ENCODE measurements at regions not wholly inside any gene's neighbourhood (a gene's known extent, or its start where the extent isn't known, plus 50 kb on each side); places are given as distances from the start of the nearest gene placed in this dataset.

DNA sequence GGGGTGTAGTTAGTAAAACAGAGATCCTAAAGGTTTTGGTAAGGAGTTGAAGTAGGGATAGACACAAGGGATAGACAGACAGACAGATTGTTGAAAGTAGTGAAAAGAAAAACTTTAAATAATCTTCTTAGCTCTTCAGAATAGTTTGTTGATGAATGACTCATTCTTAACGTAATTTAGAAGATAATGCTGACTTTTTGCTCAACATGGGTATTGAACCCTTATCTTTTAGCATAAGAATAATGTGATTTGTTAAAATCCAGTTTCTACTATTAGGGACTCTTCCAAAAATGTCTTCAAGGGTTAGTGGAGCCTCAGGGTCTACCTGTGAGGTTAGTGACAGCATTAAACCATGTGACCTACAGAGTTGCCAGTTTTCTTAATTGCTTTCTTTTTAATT, 411.2 kb downstream of the ETV1 start:
- Histone ChIP-seq H2AFZ (ENCODE audit: low read length) (no peak overlapping the region), H3K9ac (ENCODE audit: low read length) (no peak overlapping the region), H3K9me3 (replicated peaks; ENCODE audit: insufficient read depth, low read length) (no peaks in the 10 kb centered on the region), H3K4me3 (ENCODE audit: low read length) (no peak overlapping the region), H3K79me2 (ENCODE audit: low read length) (no peaks in the 10 kb centered on the region), H3K4me1 (ENCODE audit: low read length) (no peaks in the 10 kb centered on the region), H3K36me3 (replicated peaks; ENCODE audit: insufficient read depth, low read length) (no peaks in the 10 kb centered on the region), H4K20me1 (ENCODE audit: insufficient read depth, low read length) (no peaks in the 10 kb centered on the region), H3K27me3 (replicated peaks; ENCODE audit: insufficient read depth, low read length) (no peaks in the 10 kb centered on the region), H3K9me2 (replicated peaks; ENCODE audit: insufficient read depth, low read length) (no peaks in the 10 kb centered on the region), H3K4me2 (ENCODE audit: low read depth, low read length) (no peak overlapping the region), H3F3A (ENCODE audit: insufficient read depth, low read length) (no peaks in the 10 kb centered on the region), H3K27ac (ENCODE audit: low read length) (no peak overlapping the region)
- TF ChIP-seq, protein P1, sequence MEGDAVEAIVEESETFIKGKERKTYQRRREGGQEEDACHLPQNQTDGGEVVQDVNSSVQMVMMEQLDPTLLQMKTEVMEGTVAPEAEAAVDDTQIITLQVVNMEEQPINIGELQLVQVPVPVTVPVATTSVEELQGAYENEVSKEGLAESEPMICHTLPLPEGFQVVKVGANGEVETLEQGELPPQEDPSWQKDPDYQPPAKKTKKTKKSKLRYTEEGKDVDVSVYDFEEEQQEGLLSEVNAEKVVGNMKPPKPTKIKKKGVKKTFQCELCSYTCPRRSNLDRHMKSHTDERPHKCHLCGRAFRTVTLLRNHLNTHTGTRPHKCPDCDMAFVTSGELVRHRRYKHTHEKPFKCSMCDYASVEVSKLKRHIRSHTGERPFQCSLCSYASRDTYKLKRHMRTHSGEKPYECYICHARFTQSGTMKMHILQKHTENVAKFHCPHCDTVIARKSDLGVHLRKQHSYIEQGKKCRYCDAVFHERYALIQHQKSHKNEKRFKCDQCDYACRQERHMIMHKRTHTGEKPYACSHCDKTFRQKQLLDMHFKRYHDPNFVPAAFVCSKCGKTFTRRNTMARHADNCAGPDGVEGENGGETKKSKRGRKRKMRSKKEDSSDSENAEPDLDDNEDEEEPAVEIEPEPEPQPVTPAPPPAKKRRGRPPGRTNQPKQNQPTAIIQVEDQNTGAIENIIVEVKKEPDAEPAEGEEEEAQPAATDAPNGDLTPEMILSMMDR (IDR thresholded peaks at IDR 0.05; ENCODE audit: low read length): no peak
- TF ChIP-seq EZH2phosphoT487 (IDR thresholded peaks at IDR 0.05; ENCODE audit: low read length) (no peak), EZH2 (optimal IDR thresholded peaks at IDR 0.05; ENCODE audit: low read depth, low read length) (no peak)
- no peak for DNase-seq

DNA sequence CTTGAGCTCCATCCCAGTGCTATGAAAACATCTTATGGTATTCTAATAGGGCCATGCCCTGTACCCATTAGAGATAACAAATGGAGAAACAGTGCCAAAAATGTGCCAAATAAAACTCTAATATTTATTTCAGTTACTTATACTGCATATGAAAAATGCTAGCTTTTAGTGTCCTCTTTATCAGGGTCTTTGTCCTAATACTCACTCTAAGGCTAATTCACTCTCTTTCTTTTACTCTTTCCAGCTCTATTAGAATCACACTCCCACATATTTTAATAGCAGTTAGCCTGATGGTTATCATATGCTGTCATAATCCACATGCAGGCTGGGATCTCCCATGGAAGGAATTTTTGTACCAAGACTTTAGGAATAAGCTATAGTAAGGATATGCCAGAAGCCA, 408.4 kb downstream of the ETV1 start:
- H2AFZ ChIP-seq (ENCODE audit: low read length): no peak overlapping the region
- no peaks in the 10 kb centered on the region for H3K36me3 ChIP-seq (replicated peaks; ENCODE audit: insufficient read depth, low read length)
- H3K4me3 ChIP-seq (ENCODE audit: low read length): no peak overlapping the region
- no peaks in the 10 kb centered on the region for H4K20me1 ChIP-seq (ENCODE audit: insufficient read depth, low read length)
- H3K27me3 ChIP-seq (replicated peaks; ENCODE audit: insufficient read depth, low read length): no peaks in the 10 kb centered on the region
- no peak overlapping the region for H3K4me2 ChIP-seq (ENCODE audit: low read depth, low read length)
- TF ChIP-seq EZH2 (optimal IDR thresholded peaks at IDR 0.05; ENCODE audit: low read depth, low read length) (no peak), EZH2phosphoT487 (IDR thresholded peaks at IDR 0.05; ENCODE audit: low read length) (no peak)
- TF ChIP-seq, protein P1 (IDR thresholded peaks at IDR 0.05; ENCODE audit: low read length): no peak
- no peaks in the 10 kb centered on the region for H3F3A ChIP-seq (ENCODE audit: insufficient read depth, low read length)
- H3K9me3 ChIP-seq (replicated peaks; ENCODE audit: insufficient read depth, low read length): no peaks in the 10 kb centered on the region
- no peaks in the 10 kb centered on the region for H3K4me1 ChIP-seq (ENCODE audit: low read length)
- no peak overlapping the region for H3K27ac ChIP-seq (ENCODE audit: low read length)
- H3K9me2 ChIP-seq (replicated peaks; ENCODE audit: insufficient read depth, low read length): no peaks in the 10 kb centered on the region
- no peak for DNase-seq
- no peak overlapping the region for H3K9ac ChIP-seq (ENCODE audit: low read length)
- H3K79me2 ChIP-seq (ENCODE audit: low read length): no peaks in the 10 kb centered on the region

DNA sequence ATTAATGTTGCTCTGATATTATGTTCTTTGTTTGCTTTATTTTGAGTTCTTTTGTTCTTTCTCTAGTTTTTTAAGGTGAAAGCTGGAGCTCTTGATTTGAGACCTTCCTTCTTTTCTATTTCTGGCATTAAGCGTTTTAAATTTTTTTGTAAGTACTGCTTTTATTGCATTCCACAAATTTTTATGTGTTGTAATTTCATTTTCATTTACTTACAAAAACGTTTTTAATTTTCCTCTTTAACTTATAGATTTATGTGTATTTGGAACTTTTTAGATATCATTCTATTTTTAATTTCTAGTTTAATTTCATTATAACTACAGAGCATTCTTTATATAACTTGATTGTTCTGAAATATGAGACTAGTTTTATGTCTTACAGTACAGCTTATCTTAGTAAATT, 395.6 kb downstream of the ETV1 start:
- TF ChIP-seq, protein P1 (IDR thresholded peaks at IDR 0.05; ENCODE audit: low read length): no peak
- TF ChIP-seq EZH2phosphoT487 (IDR thresholded peaks at IDR 0.05; ENCODE audit: low read length): no peak
- no peak for TF ChIP-seq EZH2 (optimal IDR thresholded peaks at IDR 0.05; ENCODE audit: low read depth, low read length)
- H3K27me3 ChIP-seq (replicated peaks; ENCODE audit: insufficient read depth, low read length): no peaks in the 10 kb centered on the region
- no peak overlapping the region for H3K9ac ChIP-seq (ENCODE audit: low read length)
- H3F3A ChIP-seq (ENCODE audit: insufficient read depth, low read length): no peaks in the 10 kb centered on the region
- H3K9me2 ChIP-seq (replicated peaks; ENCODE audit: insufficient read depth, low read length): no peaks in the 10 kb centered on the region
- H3K27ac ChIP-seq (ENCODE audit: low read length): no peak overlapping the region
- no peak overlapping the region for H2AFZ ChIP-seq (ENCODE audit: low read length)
- no peaks in the 10 kb centered on the region for H3K4me1 ChIP-seq (ENCODE audit: low read length)
- H3K36me3 ChIP-seq (replicated peaks; ENCODE audit: insufficient read depth, low read length): no peaks in the 10 kb centered on the region
- no peak for DNase-seq
- no peak overlapping the region for H3K4me2 ChIP-seq (ENCODE audit: low read depth, low read length)
- no peaks in the 10 kb centered on the region for H3K9me3 ChIP-seq (replicated peaks; ENCODE audit: insufficient read depth, low read length)
- no peaks in the 10 kb centered on the region for H3K79me2 ChIP-seq (ENCODE audit: low read length)
- H3K4me3 ChIP-seq (ENCODE audit: low read length): no peak overlapping the region
- no peaks in the 10 kb centered on the region for H4K20me1 ChIP-seq (ENCODE audit: insufficient read depth, low read length)
